ENCODE measurements at regions not wholly inside any gene's neighbourhood (a gene's known extent, or its start where the extent isn't known, plus 50 kb on each side); places are given as distances from the start of the nearest gene placed in this dataset.

GRCh38 chr10:78893217-78893616 lies 175.5 kb upstream of the ZMIZ1 start:
- H3K36me3 ChIP-seq (ENCODE audit: control insufficient read depth in 2 of 2, insufficient read depth in 2 of 2, low read length in 1 of 2): no peaks in the 10 kb centered on the region
- no peak overlapping the region for H3K4me3 ChIP-seq (ENCODE audit: low read depth in 1 of 2, low read length in 2 of 2)
- no peak overlapping the region for H3K27ac ChIP-seq (ENCODE audit: low read depth in 2 of 2, low read length in 1 of 2)
- H3K27me3 ChIP-seq (ENCODE audit: control insufficient read depth in 1 of 2, insufficient read depth in 2 of 2, low read length in 2 of 2): no peaks in the 10 kb centered on the region
- no peaks in the 10 kb centered on the region for H3K9me3 ChIP-seq (ENCODE audit: control insufficient read depth in 2 of 2, insufficient read depth in 1 of 2, low read depth in 1 of 2, low read length in 1 of 2)
- 77 to 81% methylated on average over 5 of the region's 5 CpGs for WGBS, 2 donors
- H3K4me1 ChIP-seq (ENCODE audit: control insufficient read depth in 2 of 2, insufficient read depth in 2 of 2, low read length in 1 of 2): no peaks in the 10 kb centered on the region

GRCh38 chr10:78894089-78894840 lies 174.5 kb upstream of the ZMIZ1 start:
- no peak overlapping the region for H3K27ac ChIP-seq (ENCODE audit: low read depth in 2 of 2, low read length in 1 of 2)
- no peaks in the 10 kb centered on the region for H3K4me1 ChIP-seq (ENCODE audit: control insufficient read depth in 2 of 2, insufficient read depth in 2 of 2, low read length in 1 of 2)
- WGBS, 2 donors: 90 to 92% methylated on average over 12 of the region's 12 CpGs
- no peak overlapping the region for H3K4me3 ChIP-seq (ENCODE audit: low read depth in 1 of 2, low read length in 2 of 2)
- H3K36me3 ChIP-seq (ENCODE audit: control insufficient read depth in 2 of 2, insufficient read depth in 2 of 2, low read length in 1 of 2): no peaks in the 10 kb centered on the region
- no peaks in the 10 kb centered on the region for H3K27me3 ChIP-seq (ENCODE audit: control insufficient read depth in 1 of 2, insufficient read depth in 2 of 2, low read length in 2 of 2)
- H3K9me3 ChIP-seq (ENCODE audit: control insufficient read depth in 2 of 2, insufficient read depth in 1 of 2, low read depth in 1 of 2, low read length in 1 of 2): no peaks in the 10 kb centered on the region

GRCh38 chr10:78894841-78895195 lies 173.9 kb upstream of the ZMIZ1 start:
- Histone ChIP-seq H3K27me3 (ENCODE audit: control insufficient read depth in 1 of 2, insufficient read depth in 2 of 2, low read length in 2 of 2) (no peaks in the 10 kb centered on the region), H3K4me1 (ENCODE audit: control insufficient read depth in 2 of 2, insufficient read depth in 2 of 2, low read length in 1 of 2) (no peaks in the 10 kb centered on the region), H3K9me3 (ENCODE audit: control insufficient read depth in 2 of 2, insufficient read depth in 1 of 2, low read depth in 1 of 2, low read length in 1 of 2) (no peaks in the 10 kb centered on the region), H3K36me3 (ENCODE audit: control insufficient read depth in 2 of 2, insufficient read depth in 2 of 2, low read length in 1 of 2) (no peaks in the 10 kb centered on the region), H3K27ac (ENCODE audit: low read depth in 2 of 2, low read length in 1 of 2) (no peak overlapping the region), H3K4me3 (ENCODE audit: low read depth in 1 of 2, low read length in 2 of 2) (no peak overlapping the region)
- 84 to 95% methylated on average over 3 of the region's 3 CpGs for WGBS, 2 donors

GRCh38 chr10:78895469-78895868 lies 173.3 kb upstream of the ZMIZ1 start:
- Histone ChIP-seq H3K27me3 (ENCODE audit: control insufficient read depth in 1 of 2, insufficient read depth in 2 of 2, low read length in 2 of 2) (no peaks in the 10 kb centered on the region), H3K27ac (ENCODE audit: low read depth in 2 of 2, low read length in 1 of 2) (no peak overlapping the region), H3K36me3 (ENCODE audit: control insufficient read depth in 2 of 2, insufficient read depth in 2 of 2, low read length in 1 of 2) (no peaks in the 10 kb centered on the region), H3K9me3 (ENCODE audit: control insufficient read depth in 2 of 2, insufficient read depth in 1 of 2, low read depth in 1 of 2, low read length in 1 of 2) (no peaks in the 10 kb centered on the region), H3K4me1 (ENCODE audit: control insufficient read depth in 2 of 2, insufficient read depth in 2 of 2, low read length in 1 of 2) (no peaks in the 10 kb centered on the region), H3K4me3 (ENCODE audit: low read depth in 1 of 2, low read length in 2 of 2) (no peak overlapping the region)
- WGBS, 2 donors: 92 to 94% methylated on average over 8 of the region's 8 CpGs

- H3K36me3 ChIP-seq (ENCODE audit: control insufficient read depth in 2 of 2, insufficient read depth in 2 of 2, low read length in 1 of 2): no peaks in the 10 kb centered on the region
- H3K9me3 ChIP-seq (ENCODE audit: control insufficient read depth in 2 of 2, insufficient read depth in 1 of 2, low read depth in 1 of 2, low read length in 1 of 2): no peaks in the 10 kb centered on the region
- H3K4me3 ChIP-seq (ENCODE audit: low read depth in 1 of 2, low read length in 2 of 2): no peak overlapping the region
- 78 to 83% methylated on average over 12 of the region's 12 CpGs for WGBS, 2 donors
- no peaks in the 10 kb centered on the region for H3K27me3 ChIP-seq (ENCODE audit: control insufficient read depth in 1 of 2, insufficient read depth in 2 of 2, low read length in 2 of 2)
- no peaks in the 10 kb centered on the region for H3K4me1 ChIP-seq (ENCODE audit: control insufficient read depth in 2 of 2, insufficient read depth in 2 of 2, low read length in 1 of 2)
- H3K27ac ChIP-seq (ENCODE audit: low read depth in 2 of 2, low read length in 1 of 2): no peak overlapping the region
Measured at GRCh38 chr10:78896159-78896928, 172.4 kb upstream of the ZMIZ1 start.

GRCh38 chr10:78898341-78899097 lies 170.2 kb upstream of the ZMIZ1 start:
- no peaks in the 10 kb centered on the region for H3K4me1 ChIP-seq (ENCODE audit: control insufficient read depth in 2 of 2, insufficient read depth in 2 of 2, low read length in 1 of 2)
- no peaks in the 10 kb centered on the region for H3K27me3 ChIP-seq (ENCODE audit: control insufficient read depth in 1 of 2, insufficient read depth in 2 of 2, low read length in 2 of 2)
- H3K9me3 ChIP-seq (ENCODE audit: control insufficient read depth in 2 of 2, insufficient read depth in 1 of 2, low read depth in 1 of 2, low read length in 1 of 2): no peaks in the 10 kb centered on the region
- WGBS, 2 donors: 91 to 92% methylated on average over 13 of the region's 13 CpGs
- no peak overlapping the region for H3K27ac ChIP-seq (ENCODE audit: low read depth in 2 of 2, low read length in 1 of 2)
- H3K36me3 ChIP-seq (ENCODE audit: control insufficient read depth in 2 of 2, insufficient read depth in 2 of 2, low read length in 1 of 2): no peaks in the 10 kb centered on the region
- H3K4me3 ChIP-seq (ENCODE audit: low read depth in 1 of 2, low read length in 2 of 2): no peak overlapping the region

- Histone ChIP-seq H3K9me3 (ENCODE audit: control insufficient read depth in 2 of 2, insufficient read depth in 1 of 2, low read depth in 1 of 2, low read length in 1 of 2) (no peaks in the 10 kb centered on the region), H3K4me3 (ENCODE audit: low read depth in 1 of 2, low read length in 2 of 2) (no peak overlapping the region), H3K4me1 (ENCODE audit: control insufficient read depth in 2 of 2, insufficient read depth in 2 of 2, low read length in 1 of 2) (no peaks in the 10 kb centered on the region), H3K27me3 (ENCODE audit: control insufficient read depth in 1 of 2, insufficient read depth in 2 of 2, low read length in 2 of 2) (no peaks in the 10 kb centered on the region), H3K27ac (ENCODE audit: low read depth in 2 of 2, low read length in 1 of 2) (no peak overlapping the region), H3K36me3 (ENCODE audit: control insufficient read depth in 2 of 2, insufficient read depth in 2 of 2, low read length in 1 of 2) (no peaks in the 10 kb centered on the region)
- WGBS, 2 donors: 88 to 89% methylated on average over 7 of the region's 7 CpGs
Measured at GRCh38 chr10:78899098-78899754, 169.5 kb upstream of the ZMIZ1 start.

- Histone ChIP-seq H3K9me3 (ENCODE audit: control insufficient read depth in 2 of 2, insufficient read depth in 1 of 2, low read depth in 1 of 2, low read length in 1 of 2) (no peaks in the 10 kb centered on the region), H3K4me3 (ENCODE audit: low read depth in 1 of 2, low read length in 2 of 2) (no peak overlapping the region), H3K27ac (ENCODE audit: low read depth in 2 of 2, low read length in 1 of 2) (no peak overlapping the region), H3K4me1 (ENCODE audit: control insufficient read depth in 2 of 2, insufficient read depth in 2 of 2, low read length in 1 of 2) (no peaks in the 10 kb centered on the region), H3K27me3 (ENCODE audit: control insufficient read depth in 1 of 2, insufficient read depth in 2 of 2, low read length in 2 of 2) (no peaks in the 10 kb centered on the region), H3K36me3 (ENCODE audit: control insufficient read depth in 2 of 2, insufficient read depth in 2 of 2, low read length in 1 of 2) (no peaks in the 10 kb centered on the region)
- WGBS, 2 donors: 74 to 80% methylated on average over 11 of the region's 11 CpGs
Measured at GRCh38 chr10:78899996-78900714, 168.6 kb upstream of the ZMIZ1 start.

Data from esophagus (tissue), 2 donors.